Keratinocyte (primary cell): ENCODE measurements at regions not wholly inside any gene's neighbourhood (a gene's known extent, or its start where the extent isn't known, plus 50 kb on each side); places are given as distances from the start of the nearest gene placed in this dataset.

Experiments
- DNase-seq: peaks from one replicate; pipeline ENCODE4 v3.0.0-alpha.2; 2011; ENCODE audit warnings: low read depth, missing footprints, low spot score
- FAIRE-seq: peaks from 2 replicates; lab custom pipeline; 2011; peaks lifted over from hg19 to GRCh38; lab: Jason Lieb, UNC
- H2AFZ ChIP-seq: 2 replicates; pipeline ENCODE4 v1.6.0; 2012; ENCODE audit warnings: low read length, control low read depth, inconsistent platforms; ENCODE audit not compliant: control insufficient read depth
- H3K27ac ChIP-seq: 2 replicates; pipeline ENCODE4 v1.5.1; 2011; ENCODE audit warnings: low read length; ENCODE audit not compliant: control insufficient read depth, insufficient read depth
- H3K27me3 ChIP-seq: 3 replicates; pipeline ENCODE4 v1.6.0; 2011; ENCODE audit warnings: low read length; ENCODE audit not compliant: control insufficient read depth, insufficient read depth; ENCODE audit errors: extremely low read depth
- H3K36me3 ChIP-seq, 2 experiments: 2 replicates in 1 of 2; 3 replicates in 1 of 2; pipeline ENCODE4 v1.5.1; 2011; ENCODE audit warnings: low read length in 2 of 2, mild to moderate bottlenecking in 1 of 2; ENCODE audit not compliant: control insufficient read depth in 2 of 2, insufficient read depth in 2 of 2; ENCODE audit errors: extremely low read depth in 1 of 2
- H3K4me1 ChIP-seq: 3 replicates; pipeline ENCODE4 v1.5.1; 2011; ENCODE audit warnings: low read length; ENCODE audit not compliant: control insufficient read depth, insufficient read depth; ENCODE audit errors: extremely low read depth
- H3K4me2 ChIP-seq: 3 replicates; pipeline ENCODE4 v1.6.0; 2011; ENCODE audit warnings: low read depth, low read length; ENCODE audit not compliant: control insufficient read depth, insufficient read depth; ENCODE audit errors: extremely low read depth
- H3K4me3 ChIP-seq, 3 experiments: fragments of 200-600 bp in 1 of 3; sonication (generic) in 1 of 3; 2 replicates in 2 of 3; 3 replicates in 1 of 3; pipeline ENCODE4 v1.5.1; 2011 to 2016; ENCODE audit warnings: low read length in 3 of 3, mild to moderate bottlenecking in 3 of 3, control low read depth in 2 of 3, inconsistent platforms in 1 of 3, low read depth in 1 of 3, mixed read lengths in 1 of 3, mixed run types in 1 of 3, moderate library complexity in 1 of 3; ENCODE audit not compliant: control insufficient read depth in 2 of 3, insufficient read depth in 2 of 3; ENCODE audit errors: extremely low read depth in 1 of 3
- H3K79me2 ChIP-seq: 2 replicates; pipeline ENCODE4 v1.6.0; 2012; ENCODE audit warnings: low read length; ENCODE audit not compliant: control insufficient read depth, insufficient read depth
- H3K9ac ChIP-seq: 3 replicates; pipeline ENCODE4 v1.6.0; 2011; ENCODE audit warnings: low read length; ENCODE audit not compliant: control insufficient read depth, insufficient read depth; ENCODE audit errors: extremely low read depth
- H3K9me1 ChIP-seq: 3 replicates; pipeline ENCODE4 v1.6.0; 2011; ENCODE audit warnings: low read length; ENCODE audit not compliant: control insufficient read depth, insufficient read depth; ENCODE audit errors: extremely low read depth
- H3K9me3 ChIP-seq: 2 replicates; pipeline ENCODE4 v1.5.1; 2012; ENCODE audit warnings: low read depth, low read length; ENCODE audit not compliant: control insufficient read depth
- H4K20me1 ChIP-seq: 3 replicates; pipeline ENCODE4 v1.6.0; 2011; ENCODE audit warnings: low read length; ENCODE audit not compliant: control insufficient read depth, insufficient read depth; ENCODE audit errors: extremely low read depth
- CTCF ChIP-seq, 3 experiments: IDR thresholded peaks in 1 of 3; conservative IDR thresholded peaks in 1 of 3; optimal IDR thresholded peaks in 1 of 3; 2 replicates in 2 of 3; 3 replicates in 1 of 3; pipeline versions ENCODE3 to v1.5.1; 2011; ENCODE audit warnings: low read length in 3 of 3, mild to moderate bottlenecking in 3 of 3, moderate library complexity in 2 of 3, control low read depth in 1 of 3, inconsistent platforms in 1 of 3; ENCODE audit not compliant: insufficient read depth in 2 of 3; ENCODE audit errors: extremely low read depth in 1 of 3
- EZH2 ChIP-seq: IDR thresholded peaks from one replicate; pipeline ENCODE4 v1.6.1; 2012; ENCODE audit warnings: inconsistent platforms, mild to moderate bottlenecking, low read length, moderate library complexity
- dilution Hi-C: fragments of 300-500 bp; cut with MboI; formaldehyde crosslinking; loops from one replicate; pipeline ENCODE4 v1.7.0; 2020; ENCODE audit warnings: low sequenced_read_pairs; ENCODE audit not compliant: extremely low pct_ligation_motif_present

DNA sequence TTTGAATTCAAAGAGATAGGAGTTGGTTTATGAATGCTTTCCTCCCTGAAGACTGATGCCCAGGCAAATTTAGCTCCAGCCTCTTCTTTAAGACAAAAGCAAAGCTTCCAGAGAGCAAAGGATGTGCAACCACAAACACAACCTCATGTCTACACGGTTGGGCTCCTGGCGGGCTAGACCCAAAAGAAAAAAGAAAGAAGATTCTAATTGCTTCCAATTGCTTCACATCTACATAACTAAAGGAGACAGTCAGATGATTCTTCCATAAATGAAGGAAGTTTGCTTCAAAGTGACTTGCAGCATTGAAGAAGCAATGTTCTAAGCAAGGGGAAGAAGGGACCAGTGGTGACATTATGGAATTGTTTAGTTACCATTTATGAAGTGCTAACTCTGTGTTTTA, 1603.0 kb upstream of the TENM3 start:
- Histone ChIP-seq H3K27ac (no peak overlapping the region), H3K9me1 (no peaks in the 10 kb centered on the region), H3K79me2 (no peaks in the 10 kb centered on the region), H3K36me3 (no peaks in the 10 kb centered on the region), H3K4me3 (no peak overlapping the region), H4K20me1 (no peaks in the 10 kb centered on the region), H3K27me3 (no peaks in the 10 kb centered on the region), H3K9me3 (no peaks in the 10 kb centered on the region), H3K9ac (no peak overlapping the region), H3K4me1 (no peaks in the 10 kb centered on the region), H3K4me2 (no peak overlapping the region), H2AFZ (no peak overlapping the region)
- dilution Hi-C loops = no loop called here
- FAIRE-seq (no peak), DNase-seq (no peak)
- TF ChIP-seq EZH2 (no peak), CTCF (optimal IDR thresholded peaks at IDR 0.05 in 1 of 3, IDR thresholded peaks at IDR 0.05 in 1 of 3, conservative IDR thresholded peaks at IDR 0.05 in 1 of 3; ENCODE audit: extremely low read depth in 1 of 3, insufficient read depth in 2 of 3, low read length in 3 of 3) (no peak)

- DNase-seq (no peak), FAIRE-seq (no peak)
- Histone ChIP-seq H4K20me1 (no peaks in the 10 kb centered on the region), H3K36me3 (no peaks in the 10 kb centered on the region), H3K9me3 (no peaks in the 10 kb centered on the region), H3K9ac (no peak overlapping the region), H3K27me3 (no peaks in the 10 kb centered on the region), H3K4me1 (no peaks in the 10 kb centered on the region), H3K9me1 (no peaks in the 10 kb centered on the region), H3K4me2 (no peak overlapping the region), H3K27ac (no peak overlapping the region), H2AFZ (no peak overlapping the region), H3K79me2 (no peaks in the 10 kb centered on the region), H3K4me3 (no peak overlapping the region)
- no peak for TF ChIP-seq EZH2
- TF ChIP-seq CTCF (optimal IDR thresholded peaks at IDR 0.05 in 1 of 3, IDR thresholded peaks at IDR 0.05 in 1 of 3, conservative IDR thresholded peaks at IDR 0.05 in 1 of 3; ENCODE audit: extremely low read depth in 1 of 3, insufficient read depth in 2 of 3, low read length in 3 of 3) = no peak
- dilution Hi-C loops = no loop called here
These were observed 1601.7 kb upstream of the TENM3 start for GRCh38 chr4:180641495-180641894.
